Endothelial cell of umbilical vein (primary cell): ENCODE measurements at regions not wholly inside any gene's neighbourhood (a gene's known extent, or its start where the extent isn't known, plus 50 kb on each side); places are given as distances from the start of the nearest gene placed in this dataset.

Experiments
- BruUV-seq: library from RNA; stranded (reverse); fragments of 400-500 nt; replicated peaks from 2 replicates; lab custom pipeline; 2021; lab: Mats Ljungman, UMichigan
- CTCF ChIA-PET: fragments of 300-600, 350-600 bp; sonication (Branson Sonifier 250); formaldehyde crosslinking; loops from one replicate; lab custom pipeline; 2021; ENCODE audit warnings: antibody characterized with exemption, inconsistent platforms; lab: Charles Lee
- POLR2A ChIA-PET: fragments of 300-600, 350-600 bp; sonication (Branson Sonifier 250); formaldehyde crosslinking; loops from one replicate; lab custom pipeline; 2021; ENCODE audit warnings: antibody characterized with exemption, inconsistent platforms; lab: Charles Lee
- DNase-seq: peaks from one replicate; pipeline ENCODE4 v3.0.0-alpha.2; 2011; ENCODE audit warnings: low read depth, low spot score
- FAIRE-seq: peaks from 2 replicates; lab custom pipeline; 2011; peaks lifted over from hg19 to GRCh38; lab: Jason Lieb, UNC
- H2AFZ ChIP-seq: 2 replicates; pipeline ENCODE4 v1.6.0; 2012; ENCODE audit warnings: low read depth, low read length, control low read depth, inconsistent platforms
- H3K27ac ChIP-seq: 2 replicates; pipeline ENCODE4 v1.5.1; 2011; ENCODE audit warnings: low read depth, mild to moderate bottlenecking, control low read depth, low read length, moderate library complexity; ENCODE audit not compliant: insufficient read depth
- H3K27me3 ChIP-seq, 2 experiments: 2 replicates each; pipeline versions ENCODE4 v1.6.0 to v1.6.1; 2011; ENCODE audit warnings: low read length in 2 of 2, mixed read lengths in 1 of 2; ENCODE audit not compliant: control insufficient read depth in 2 of 2, insufficient read depth in 2 of 2
- H3K36me3 ChIP-seq, 2 experiments: 2 replicates in 1 of 2; 3 replicates in 1 of 2; pipeline ENCODE4 v1.5.1; 2011; ENCODE audit warnings: low read length in 2 of 2, mild to moderate bottlenecking in 1 of 2, moderate library complexity in 1 of 2; ENCODE audit not compliant: control insufficient read depth in 2 of 2, insufficient read depth in 2 of 2; ENCODE audit errors: extremely low read depth in 1 of 2
- H3K4me1 ChIP-seq: 3 replicates; pipeline ENCODE4 v1.5.1; 2011; ENCODE audit warnings: mild to moderate bottlenecking, low read length; ENCODE audit not compliant: control insufficient read depth, insufficient read depth; ENCODE audit errors: extremely low read depth
- H3K4me2 ChIP-seq: 2 replicates; pipeline ENCODE4 v1.6.1; 2011; ENCODE audit warnings: low read length, control low read depth, mixed read lengths; ENCODE audit not compliant: insufficient read depth
- H3K4me3 ChIP-seq, 3 experiments: fragments of 200-600 bp in 1 of 3; sonication (generic), shearing (Covaris generic) in 1 of 3; replicated peaks in 1 of 3; 2 replicates each; pipeline ENCODE4 v1.5.1; 2011 to 2016; ENCODE audit warnings: control low read depth in 3 of 3, low read length in 3 of 3, mild to moderate bottlenecking in 2 of 3, inconsistent platforms in 1 of 3, low read depth in 1 of 3, moderate library complexity in 1 of 3; ENCODE audit not compliant: insufficient read depth in 1 of 3
- H3K79me2 ChIP-seq: 2 replicates; pipeline ENCODE4 v1.6.0; 2012; ENCODE audit warnings: low read length, inconsistent platforms; ENCODE audit not compliant: control insufficient read depth, insufficient read depth
- H3K9ac ChIP-seq: replicated peaks from 2 replicates; pipeline ENCODE3; 2011; ENCODE audit warnings: low read length, control low read depth; ENCODE audit not compliant: insufficient read depth; ENCODE audit errors: extremely low read depth
- H3K9me1 ChIP-seq: replicated peaks from 3 replicates; pipeline ENCODE4 v1.6.0; 2011; ENCODE audit warnings: mild to moderate bottlenecking, low read length; ENCODE audit not compliant: control insufficient read depth, insufficient read depth; ENCODE audit errors: extremely low read depth
- H3K9me3 ChIP-seq: replicated peaks from 2 replicates; pipeline ENCODE4 v1.5.1; 2012; ENCODE audit warnings: low read length, inconsistent platforms; ENCODE audit not compliant: control insufficient read depth, insufficient read depth
- H4K20me1 ChIP-seq: replicated peaks from 2 replicates; pipeline ENCODE3; 2011; ENCODE audit warnings: mild to moderate bottlenecking, low read length; ENCODE audit not compliant: control insufficient read depth, insufficient read depth; ENCODE audit errors: extremely low read depth
- CTCF ChIP-seq, 2 donors: IDR thresholded peaks; 1 replicate in 1 of 2; 2 replicates in 1 of 2; pipeline ENCODE4 v1.5.1; 2011; ENCODE audit warnings: low read length in 2 of 2, mild to moderate bottlenecking in 2 of 2, moderate library complexity in 2 of 2, control low read depth in 1 of 2, inconsistent platforms in 1 of 2, low read depth in 1 of 2; ENCODE audit not compliant: insufficient read depth in 1 of 2; ENCODE audit errors: extremely low read depth in 1 of 2
- EZH2 ChIP-seq: IDR thresholded peaks from 2 replicates; pipeline ENCODE4 v1.6.1; 2012; ENCODE audit warnings: borderline replicate concordance, low read depth, mild to moderate bottlenecking, moderate library complexity, low read length, inconsistent platforms; ENCODE audit not compliant: severe bottlenecking
- FOS ChIP-seq: IDR thresholded peaks from 2 replicates; pipeline ENCODE4 v1.6.1; 2011; ENCODE audit warnings: mild to moderate bottlenecking, low read length, moderate library complexity, borderline replicate concordance; ENCODE audit not compliant: insufficient read depth
- GATA2 ChIP-seq: IDR thresholded peaks from 2 replicates; pipeline ENCODE4 v1.7.0; 2011; ENCODE audit warnings: low read depth, mild to moderate bottlenecking, moderate library complexity, mixed read lengths, low read length; ENCODE audit not compliant: insufficient read length, insufficient read depth
- JUN ChIP-seq: IDR thresholded peaks from 2 replicates; pipeline ENCODE4 v1.6.1; 2011; ENCODE audit warnings: borderline replicate concordance, low read depth; ENCODE audit not compliant: insufficient read length, insufficient read depth
- MAX ChIP-seq: IDR thresholded peaks from 2 replicates; pipeline ENCODE4 v1.6.1; 2011; ENCODE audit not compliant: insufficient read depth, insufficient read length
- MYC ChIP-seq: IDR thresholded peaks from one replicate; pipeline ENCODE4 v1.6.1; 2011; ENCODE audit warnings: mild to moderate bottlenecking, low read depth, low read length
- POLR2A ChIP-seq: IDR thresholded peaks from 2 replicates; pipeline ENCODE4 v1.6.1; 2012; ENCODE audit warnings: low read depth, mild to moderate bottlenecking, control low read depth, low read length
- POLR2AphosphoS5 ChIP-seq: IDR thresholded peaks from 2 replicates; pipeline ENCODE4 v1.6.1; 2012; ENCODE audit warnings: low read depth, mild to moderate bottlenecking, control low read depth, low read length, moderate library complexity; ENCODE audit not compliant: insufficient read depth
- dilution Hi-C: fragments of 300-500 bp; cut with MboI; formaldehyde crosslinking; loops from one replicate; pipeline ENCODE4 v1.15.0; 2019; ENCODE audit warnings: low sequenced_read_pairs; ENCODE audit not compliant: extremely low pct_ligation_motif_present
- intact Hi-C: fragments of 100-400 bp; cut with micrococcal nuclease; formaldehyde crosslinking; loops from one replicate; pipeline ENCODE4 v1.10.0; 2022

- CTCF ChIA-PET: interaction anchor here (0.8 to 5.9 kb wide), 3 partner anchors 11 to 95 kb away, joined by 4 to 30 read pairs (median 5); no protein-coding TSS in a partner anchor
- Histone ChIP-seq H3K9me3 (no peaks in the 10 kb centered on the region), H3K4me2 (no peak overlapping the region), H3K4me1 (no peaks in the 10 kb centered on the region), H3K9me1 (no peaks in the 10 kb centered on the region), H3K79me2 (no peaks in the 10 kb centered on the region), H3K27ac (no peak overlapping the region), H3K36me3 (no peaks in the 10 kb centered on the region), H3K27me3 (peaks cover 4 to 5% of the 10 kb centered on the region in 2 experiments), H4K20me1 (no peaks in the 10 kb centered on the region), H3K4me3 (no peak overlapping the region), H2AFZ (no peak overlapping the region), H3K9ac (no peak overlapping the region)
- no peak for DNase-seq
- TF ChIP-seq JUN: no peak
- no peak for TF ChIP-seq MYC
- no peak for TF ChIP-seq MAX
- TF ChIP-seq EZH2: no peak
- TF ChIP-seq POLR2A: no peak
- TF ChIP-seq CTCF (IDR thresholded peaks at IDR 0.05; ENCODE audit: extremely low read depth in 1 of 2, insufficient read depth in 1 of 2, low read depth in 1 of 2, low read length in 2 of 2): no peak
- TF ChIP-seq FOS: no peak
- TF ChIP-seq POLR2AphosphoS5: no peak
- no peak for TF ChIP-seq GATA2
- BruUV-seq: no TSS peak
- POLR2A ChIA-PET: no interaction called here
- no peak for FAIRE-seq
- dilution Hi-C loops: no loop called here
- intact Hi-C loops: no loop called here
These were observed 154.4 kb downstream of the EMP1 start for GRCh38 chr12:13350946-13351345.
